Pancreas (tissue), 10 donors: ENCODE measurements at regions not wholly inside any gene's neighbourhood (a gene's known extent, or its start where the extent isn't known, plus 50 kb on each side); places are given as distances from the start of the nearest gene placed in this dataset.

ENCODE experiments used
- ATAC-seq, 4 donors: fragments of 200-7000 bp; cut with Tn5 transposase; one replicate each; pipeline versions ENCODE4 v1.8.0 to v1.9.1; 2020; ENCODE audit warnings: mild to moderate bottlenecking in 4 of 4, moderate library complexity in 4 of 4
- DNase-seq, 6 donors: peaks; one replicate each; pipeline ENCODE4 v3.0.0-alpha.2; 2020
- FAIRE-seq: peaks from 2 replicates; lab custom pipeline; 2012; peaks lifted over from hg19 to GRCh38; lab: Jason Lieb, UNC
- H3K27ac ChIP-seq, 4 donors: fragments of 200-600 bp; sonication (generic); 1 replicate in 3 of 4; 2 replicates in 1 of 4; pipeline versions ENCODE4 v1.5.0 to v1.8.0; 2020
- H3K27me3 ChIP-seq, 4 donors: fragments of 200-600 bp; one replicate each; pipeline ENCODE4 v1.8.0; 2021
- H3K36me3 ChIP-seq, 3 donors: fragments of 200-600 bp; sonication (generic) in 1 of 3; one replicate each; pipeline versions ENCODE4 v1.5.0 to v1.8.0; 2020 to 2021
- H3K4me1 ChIP-seq, 3 donors: fragments of 200-600 bp; one replicate each; pipeline ENCODE4 v1.8.0; 2021
- H3K4me3 ChIP-seq, 4 donors: fragments of 200-600 bp; sonication (generic) in 2 of 4; one replicate each; pipeline versions ENCODE4 v1.5.0 to v1.8.0; 2020 to 2021
- H3K9me3 ChIP-seq, 4 donors: fragments of 200-600 bp; one replicate each; pipeline ENCODE4 v1.8.0; 2021
- CTCF ChIP-seq, 4 donors: fragments of 200-600 bp; sonication (generic) in 3 of 4; IDR thresholded peaks; one replicate each; pipeline versions ENCODE4 v1.5.0 to v1.8.0; 2021; ENCODE audit warnings: antibody characterized with exemption in 4 of 4
- WGBS, 2 donors: extraction: QIAGEN DNeasy Blood & Tissue Kit; methylation state at CpG; one replicate each; pipeline ENCODE4 v1.1.7; 2013; 5-methylcytosine and 5-hydroxymethylcytosine counted together
- intact Hi-C, 3 donors: fragments of 100-400 bp; cut with DNase I; formaldehyde crosslinking; loops; one replicate each; pipeline versions ENCODE4 v1.11.1 to v1.14.2; 2022
- donor health status: healthy with polysubstance abuse.
- donor health status: DM: no; HTN: no; CAD: no; lungs with moderate emphysema.
- donor health status: DM: no; HTN: no; CAD: no.
- donor health status: control.
- donor health status: control.
- donor health status: Bipolar disorder and iron deficiency.
- donor health status: DM: yes; HTN: yes; CAD: no.
- donor health status: DM: no; HTN: no; CAD: no.
- donor health status: DM: no; HTN: no; CAD: no.
- donor health status: DM: yes; HTN: yes; CAD: no.

- H3K27me3 ChIP-seq = no peaks in the 10 kb centered on the region
- no peak overlapping the region for H3K4me3 ChIP-seq
- WGBS, 2 donors = 19 to 28% methylated on average over 3 of the region's 3 CpGs
- FAIRE-seq = no peak
- no peaks in the 10 kb centered on the region for H3K4me1 ChIP-seq
- no peak for DNase-seq
- intact Hi-C loops = loop anchor here in 1 of 3 donors (10.0 kb wide), 1 partner anchor 1077 kb away; no protein-coding TSS in a partner anchor
- peak overlapping the region in 1 of 4 donors; percentile 31 for H3K27ac ChIP-seq
- H3K9me3 ChIP-seq = no peaks in the 10 kb centered on the region
- TF ChIP-seq CTCF (IDR thresholded peaks at IDR 0.05) = no peak
- H3K36me3 ChIP-seq = no peaks in the 10 kb centered on the region
- peak in 3 of 4 donors; percentile 12 to 53 (median 42) for ATAC-seq
These were observed 1036.1 kb downstream of the MCTP2 start for GRCh38 chr15:95267481-95267880.

GRCh38 chr15:95269242-95270183, 1038.2 kb downstream of the MCTP2 start:
- no peaks in the 10 kb centered on the region for H3K4me1 ChIP-seq
- 57 to 68% methylated on average over 10 of the region's 10 CpGs for WGBS, 2 donors
- DNase-seq (no peak), FAIRE-seq (no peak), ATAC-seq (peak in 1 of 4 donors; percentile 43)
- no peak overlapping the region for H3K27ac ChIP-seq
- no peak for TF ChIP-seq CTCF (IDR thresholded peaks at IDR 0.05)
- intact Hi-C loops = loop anchor here in 1 of 3 donors (10.0 kb wide), 1 partner anchor 1075 kb away; no protein-coding TSS in a partner anchor
- H3K9me3 ChIP-seq = no peaks in the 10 kb centered on the region
- H3K36me3 ChIP-seq = no peaks in the 10 kb centered on the region
- no peaks in the 10 kb centered on the region for H3K27me3 ChIP-seq
- no peak overlapping the region for H3K4me3 ChIP-seq

- DNase-seq (no peak), ATAC-seq (no peak), FAIRE-seq (no peak)
- Histone ChIP-seq H3K27ac (no peak overlapping the region), H3K9me3 (no peaks in the 10 kb centered on the region), H3K36me3 (no peaks in the 10 kb centered on the region), H3K4me1 (no peaks in the 10 kb centered on the region), H3K27me3 (no peaks in the 10 kb centered on the region), H3K4me3 (no peak overlapping the region)
- 56 to 70% methylated on average over 4 of the region's 4 CpGs for WGBS, 2 donors
- TF ChIP-seq CTCF (IDR thresholded peaks at IDR 0.05) = no peak
- intact Hi-C loops = no loop called here
These were observed 1042.7 kb downstream of the MCTP2 start for GRCh38 chr15:95274101-95274500.

GRCh38 chr15:95277266-95277665, 1045.9 kb downstream of the MCTP2 start:
- 67 to 78% methylated on average over 3 of the region's 3 CpGs for WGBS, 2 donors
- FAIRE-seq = no peak
- Histone ChIP-seq H3K4me3 (no peak overlapping the region), H3K27me3 (no peaks in the 10 kb centered on the region), H3K36me3 (no peaks in the 10 kb centered on the region), H3K4me1 (no peaks in the 10 kb centered on the region), H3K27ac (no peak overlapping the region), H3K9me3 (no peaks in the 10 kb centered on the region)
- no peak for DNase-seq
- intact Hi-C loops = no loop called here
- TF ChIP-seq CTCF (IDR thresholded peaks at IDR 0.05) = no peak
- ATAC-seq = no peak
